ENCODE measurements at regions not wholly inside any gene's neighbourhood (a gene's known extent, or its start where the extent isn't known, plus 50 kb on each side); places are given as distances from the start of the nearest gene placed in this dataset.

DNA sequence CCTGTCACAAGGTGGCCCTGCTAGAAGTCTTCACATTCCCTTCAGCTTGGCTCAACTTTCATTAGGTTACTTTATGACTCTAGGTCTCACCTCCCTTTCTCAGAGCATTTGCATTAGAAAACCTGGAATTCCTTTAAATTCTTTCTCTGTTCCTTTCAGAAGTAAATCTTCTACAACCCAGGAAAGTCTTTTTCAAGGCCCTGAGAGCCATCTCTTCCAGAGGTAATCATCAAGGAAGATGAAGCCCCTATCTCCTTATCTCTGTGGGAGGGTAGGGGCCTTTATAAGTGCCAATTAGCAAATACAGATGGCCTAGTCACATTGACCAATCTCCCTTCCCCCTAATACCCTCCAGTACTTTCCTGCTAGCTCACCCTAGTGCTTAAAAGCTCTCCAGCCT, 848.0 kb upstream of the FAM98A start:
- no peak overlapping the region for H3K4me3 ChIP-seq (ENCODE audit: low read length)
- no peak for DNase-seq (ENCODE audit: low read depth)
- TF ChIP-seq CTCF (IDR thresholded peaks at IDR 0.05; ENCODE audit: insufficient read depth, low read depth, low read length, missing control alignments), result no peak

DNA sequence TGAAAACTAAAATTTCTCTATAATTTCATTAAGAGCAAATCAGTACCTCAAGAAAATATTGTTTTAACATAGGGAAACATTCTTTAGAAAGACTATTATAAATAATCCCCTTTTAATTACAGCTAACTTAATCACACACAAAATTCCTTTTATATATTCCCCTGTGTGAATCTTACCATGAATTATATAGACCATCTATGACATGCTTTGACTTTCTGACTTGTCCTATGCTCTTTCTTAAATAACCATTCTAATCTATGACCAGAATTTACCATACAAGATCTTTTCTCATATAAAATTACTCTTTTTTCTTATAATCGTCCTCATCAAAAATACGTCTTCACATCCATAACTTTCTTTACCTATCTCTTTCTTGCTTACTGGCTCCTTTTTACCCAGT, 824.2 kb upstream of the FAM98A start:
- no peak for DNase-seq (ENCODE audit: low read depth)
- no peak for TF ChIP-seq CTCF (IDR thresholded peaks at IDR 0.05; ENCODE audit: insufficient read depth, low read depth, low read length, missing control alignments)
- no peak overlapping the region for H3K4me3 ChIP-seq (ENCODE audit: low read length)

GRCh38 chr2:34419856-34420255, 820.8 kb upstream of the FAM98A start:
- TF ChIP-seq CTCF (IDR thresholded peaks at IDR 0.05; ENCODE audit: insufficient read depth, low read depth, low read length, missing control alignments), result no peak
- H3K4me3 ChIP-seq (ENCODE audit: low read length), result no peak overlapping the region
- peak; percentile 26 for DNase-seq (ENCODE audit: low read depth)

GRCh38 chr2:34416856-34417255, 817.8 kb upstream of the FAM98A start:
- no peak for DNase-seq (ENCODE audit: low read depth)
- TF ChIP-seq CTCF (IDR thresholded peaks at IDR 0.05; ENCODE audit: insufficient read depth, low read depth, low read length, missing control alignments), result no peak
- no peak overlapping the region for H3K4me3 ChIP-seq (ENCODE audit: low read length)

GRCh38 chr2:34414856-34415255, 815.8 kb upstream of the FAM98A start:
- no peak for DNase-seq (ENCODE audit: low read depth)
- H3K4me3 ChIP-seq (ENCODE audit: low read length), result no peak overlapping the region
- TF ChIP-seq CTCF (IDR thresholded peaks at IDR 0.05; ENCODE audit: insufficient read depth, low read depth, low read length, missing control alignments), result no peak

- DNase-seq (ENCODE audit: low read depth), result peak; percentile 7
- TF ChIP-seq CTCF (IDR thresholded peaks at IDR 0.05; ENCODE audit: insufficient read depth, low read depth, low read length, missing control alignments), result no peak
- H3K4me3 ChIP-seq (ENCODE audit: low read length), result no peak overlapping the region
These were observed 809.0 kb upstream of the FAM98A start for GRCh38 chr2:34408100-34408499.

- DNase-seq (ENCODE audit: low read depth), result no peak
- no peak for TF ChIP-seq CTCF (IDR thresholded peaks at IDR 0.05; ENCODE audit: insufficient read depth, low read depth, low read length, missing control alignments)
- no peak overlapping the region for H3K4me3 ChIP-seq (ENCODE audit: low read length)
These were observed 804.4 kb upstream of the FAM98A start for GRCh38 chr2:34403512-34403911.
